Breast epithelium (tissue), 4 donors: ENCODE measurements at regions not wholly inside any gene's neighbourhood (a gene's known extent, or its start where the extent isn't known, plus 50 kb on each side); places are given as distances from the start of the nearest gene placed in this dataset.

ENCODE experiments used
- DNase-seq, 2 donors: peaks; one replicate each; pipeline ENCODE4 v3.0.0-alpha.2; 2019; ENCODE audit warnings: low spot score in 2 of 2
- H3K27ac ChIP-seq, 2 donors: fragments of 200-600 bp; sonication (generic) in 1 of 2; one replicate each; pipeline ENCODE4 v1.5.1; 2016 to 2019; ENCODE audit warnings: mild to moderate bottlenecking in 1 of 2
- H3K27me3 ChIP-seq, 2 donors: fragments of 200-600 bp; sonication (generic) in 1 of 2; one replicate each; pipeline versions ENCODE4 v1.5.1 to v1.6.0; 2017 to 2019; ENCODE audit warnings: control low read depth in 1 of 2, mild to moderate bottlenecking in 1 of 2
- H3K36me3 ChIP-seq: fragments of 200-600 bp; one replicate; pipeline ENCODE4 v1.5.1; 2019
- H3K4me1 ChIP-seq, 2 donors: fragments of 200-600 bp; sonication (generic); one replicate each; pipeline ENCODE4 v1.5.1; 2016 to 2019; ENCODE audit warnings: control low read depth in 1 of 2
- H3K4me3 ChIP-seq, 3 donors: fragments of 200-600 bp; sonication (generic); 1 replicate in 2 of 3; 2 replicates in 1 of 3; pipeline ENCODE4 v1.5.1; 2016 to 2019; ENCODE audit warnings: mild to moderate bottlenecking in 3 of 3, moderate library complexity in 2 of 3
- H3K9me3 ChIP-seq, 2 donors: fragments of 200-600 bp; sonication (generic) in 1 of 2; one replicate each; pipeline ENCODE4 v1.5.1; 2016 to 2019; ENCODE audit warnings: control low read depth in 1 of 2
- POLR2A ChIP-seq: fragments of 450-650 bp; IDR thresholded peaks from one replicate; pipeline ENCODE4 v1.6.1; 2016; ENCODE audit warnings: antibody characterized with exemption, mild to moderate bottlenecking, moderate library complexity
- POLR2AphosphoS5 ChIP-seq, 3 donors: sonication (generic); formaldehyde crosslinking; IDR thresholded peaks; one replicate each; pipeline ENCODE4 v1.6.1; 2017; ENCODE audit warnings: antibody characterized with exemption in 3 of 3
- intact Hi-C: fragments of 100-400 bp; cut with DNase I; formaldehyde crosslinking; loops from one replicate; pipeline ENCODE4 v1.15.1; 2023; ENCODE audit warnings: low total_unique reads
- TF ChIP-seq, protein P1 (sequence below), 3 donors: fragments of 450-650 bp; IDR thresholded peaks; one replicate each; pipeline ENCODE4 v1.5.1; 2016 to 2017; ENCODE audit warnings: antibody characterized with exemption in 3 of 3, mild to moderate bottlenecking in 3 of 3, moderate library complexity in 3 of 3

DNA sequence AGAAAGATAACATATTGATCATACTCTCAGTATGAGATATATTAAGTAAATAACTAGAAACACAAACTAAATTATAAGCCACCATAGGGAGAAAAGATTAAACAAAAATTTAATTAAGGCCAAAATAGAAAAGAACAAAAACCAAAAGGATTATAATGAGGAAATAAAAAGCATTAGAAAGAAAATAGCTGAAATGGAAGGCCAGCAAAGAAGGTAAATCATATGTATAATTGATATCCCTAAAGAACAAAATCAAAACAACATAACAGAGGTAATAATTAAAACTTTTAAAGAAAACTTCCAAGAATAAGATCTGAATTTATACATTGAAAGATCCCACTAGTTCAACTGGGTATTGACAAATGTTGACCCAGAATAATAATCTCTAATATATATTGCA, 453.0 kb downstream of the LRRIQ3 start:
- TF ChIP-seq, protein P1, sequence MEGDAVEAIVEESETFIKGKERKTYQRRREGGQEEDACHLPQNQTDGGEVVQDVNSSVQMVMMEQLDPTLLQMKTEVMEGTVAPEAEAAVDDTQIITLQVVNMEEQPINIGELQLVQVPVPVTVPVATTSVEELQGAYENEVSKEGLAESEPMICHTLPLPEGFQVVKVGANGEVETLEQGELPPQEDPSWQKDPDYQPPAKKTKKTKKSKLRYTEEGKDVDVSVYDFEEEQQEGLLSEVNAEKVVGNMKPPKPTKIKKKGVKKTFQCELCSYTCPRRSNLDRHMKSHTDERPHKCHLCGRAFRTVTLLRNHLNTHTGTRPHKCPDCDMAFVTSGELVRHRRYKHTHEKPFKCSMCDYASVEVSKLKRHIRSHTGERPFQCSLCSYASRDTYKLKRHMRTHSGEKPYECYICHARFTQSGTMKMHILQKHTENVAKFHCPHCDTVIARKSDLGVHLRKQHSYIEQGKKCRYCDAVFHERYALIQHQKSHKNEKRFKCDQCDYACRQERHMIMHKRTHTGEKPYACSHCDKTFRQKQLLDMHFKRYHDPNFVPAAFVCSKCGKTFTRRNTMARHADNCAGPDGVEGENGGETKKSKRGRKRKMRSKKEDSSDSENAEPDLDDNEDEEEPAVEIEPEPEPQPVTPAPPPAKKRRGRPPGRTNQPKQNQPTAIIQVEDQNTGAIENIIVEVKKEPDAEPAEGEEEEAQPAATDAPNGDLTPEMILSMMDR (IDR thresholded peaks at IDR 0.05): no peak
- TF ChIP-seq POLR2A: no peak
- TF ChIP-seq POLR2AphosphoS5 (IDR thresholded peaks at IDR 0.05): no peak
- no peaks in the 10 kb centered on the region for H3K4me1 ChIP-seq

GRCh38 chr1:73736125-73736524, 461.9 kb downstream of the LRRIQ3 start:
- intact Hi-C loops: no loop called here
- no peak for TF ChIP-seq POLR2AphosphoS5 (IDR thresholded peaks at IDR 0.05)
- H3K27ac ChIP-seq: no peak overlapping the region

More for the DNA sequence above, 453.0 kb downstream of the LRRIQ3 start:
- Histone ChIP-seq H3K9me3 (peaks cover 0 to 22% of the 10 kb centered on the region in 2 donors), H3K4me3 (no peak overlapping the region), H3K36me3 (no peaks in the 10 kb centered on the region), H3K27me3 (no peaks in the 10 kb centered on the region), H3K27ac (no peak overlapping the region)
- intact Hi-C loops: no loop called here
- DNase-seq: no peak

DNA sequence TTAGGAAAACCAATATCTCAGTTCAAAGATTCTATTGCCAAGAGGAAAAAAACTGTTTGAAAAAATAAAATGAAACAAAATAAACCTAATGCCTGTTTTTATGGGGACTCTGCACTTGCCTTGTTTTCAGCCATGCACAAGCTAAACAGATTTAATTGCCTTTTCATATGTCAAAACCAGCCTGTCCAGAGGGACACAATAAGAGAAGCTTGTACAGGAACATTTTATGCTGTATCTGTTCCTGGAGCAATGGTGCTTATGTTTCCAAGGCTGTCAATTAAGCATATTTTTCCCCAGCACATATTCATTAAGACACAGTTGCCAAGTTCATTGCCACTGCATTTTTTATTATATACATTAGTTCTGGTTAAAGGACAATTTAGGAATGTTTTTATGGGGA, 470.9 kb downstream of the LRRIQ3 start:
- H3K4me3 ChIP-seq: no peak overlapping the region
- DNase-seq: no peak
- H3K27me3 ChIP-seq: no peaks in the 10 kb centered on the region
- no peaks in the 10 kb centered on the region for H3K4me1 ChIP-seq
- no peaks in the 10 kb centered on the region for H3K9me3 ChIP-seq
- intact Hi-C loops: no loop called here
- no peak for TF ChIP-seq POLR2AphosphoS5 (IDR thresholded peaks at IDR 0.05)
- TF ChIP-seq, protein P1 (IDR thresholded peaks at IDR 0.05): no peak
- TF ChIP-seq POLR2A: no peak
- H3K36me3 ChIP-seq: no peaks in the 10 kb centered on the region
- H3K27ac ChIP-seq: no peak overlapping the region

More at GRCh38 chr1:73736125-73736524, 461.9 kb downstream of the LRRIQ3 start:
- H3K4me1 ChIP-seq: no peaks in the 10 kb centered on the region
- H3K9me3 ChIP-seq: no peaks in the 10 kb centered on the region
- no peak for DNase-seq
- H3K4me3 ChIP-seq: no peak overlapping the region
- no peaks in the 10 kb centered on the region for H3K36me3 ChIP-seq
- H3K27me3 ChIP-seq: no peaks in the 10 kb centered on the region

DNA sequence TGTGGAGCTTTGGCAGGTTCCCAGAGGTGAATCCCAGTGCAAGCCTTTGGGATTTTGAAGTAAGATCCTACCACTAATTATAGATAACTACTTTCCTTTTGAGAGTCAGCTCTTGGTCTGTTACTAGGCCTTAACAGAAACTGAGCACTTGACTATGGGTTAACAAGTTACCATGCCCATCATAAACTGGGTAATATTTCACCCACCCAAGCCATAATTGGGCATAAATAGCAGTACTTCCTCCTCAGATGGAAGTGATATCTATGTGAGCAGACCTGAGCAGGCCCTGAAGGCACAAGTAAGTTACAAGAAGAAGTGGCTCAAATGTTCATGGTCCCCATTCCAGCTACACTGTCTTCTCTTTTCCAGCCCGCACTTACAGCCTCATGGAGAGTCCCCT, 475.9 kb downstream of the LRRIQ3 start:
- H3K36me3 ChIP-seq: no peaks in the 10 kb centered on the region
- no peak overlapping the region for H3K4me3 ChIP-seq
- H3K9me3 ChIP-seq: no peaks in the 10 kb centered on the region
- TF ChIP-seq, protein P1 (IDR thresholded peaks at IDR 0.05): no peak
- TF ChIP-seq POLR2A: no peak
- no peak for TF ChIP-seq POLR2AphosphoS5 (IDR thresholded peaks at IDR 0.05)
- H3K27me3 ChIP-seq: no peaks in the 10 kb centered on the region
- no peak for DNase-seq
- H3K27ac ChIP-seq: no peak overlapping the region
- H3K4me1 ChIP-seq: no peaks in the 10 kb centered on the region
- intact Hi-C loops: loop anchor here (5.0 kb wide), 1 partner anchor 655 kb away; no protein-coding TSS in a partner anchor

DNA sequence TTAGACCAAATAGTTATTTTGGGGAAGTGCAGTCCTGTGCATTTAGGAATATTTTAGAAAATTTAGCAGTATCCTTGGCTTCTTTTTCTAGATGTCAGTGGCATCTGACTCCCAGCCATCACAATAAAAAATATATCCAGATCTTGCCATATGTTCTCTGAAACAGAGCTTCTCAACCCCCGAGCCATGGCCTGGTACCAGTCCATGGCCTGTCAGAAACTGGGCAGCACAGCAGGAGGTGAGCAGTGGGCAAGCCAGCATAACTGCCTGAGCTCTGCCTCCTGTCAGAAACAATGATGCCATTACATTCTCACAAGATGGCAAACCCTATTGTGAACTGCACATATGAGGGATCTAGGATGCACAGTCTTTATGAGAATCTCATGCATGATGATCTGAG, 480.0 kb downstream of the LRRIQ3 start:
- TF ChIP-seq, protein P1 (IDR thresholded peaks at IDR 0.05): no peak
- TF ChIP-seq POLR2A (no peak), POLR2AphosphoS5 (IDR thresholded peaks at IDR 0.05) (no peak)
- Histone ChIP-seq H3K9me3 (no peaks in the 10 kb centered on the region), H3K4me3 (no peak overlapping the region), H3K27ac (no peak overlapping the region), H3K36me3 (no peaks in the 10 kb centered on the region), H3K27me3 (no peaks in the 10 kb centered on the region), H3K4me1 (no peaks in the 10 kb centered on the region)
- DNase-seq: no peak
- intact Hi-C loops: no loop called here

GRCh38 chr1:73711089-73711488, 486.9 kb downstream of the LRRIQ3 start:
- Histone ChIP-seq H3K4me3 (no peak overlapping the region), H3K27me3 (no peaks in the 10 kb centered on the region), H3K4me1 (no peaks in the 10 kb centered on the region), H3K27ac (no peak overlapping the region), H3K9me3 (no peaks in the 10 kb centered on the region), H3K36me3 (no peaks in the 10 kb centered on the region)
- no peak for DNase-seq
- intact Hi-C loops: no loop called here
- TF ChIP-seq POLR2AphosphoS5 (IDR thresholded peaks at IDR 0.05): no peak
- no peak for TF ChIP-seq POLR2A
- TF ChIP-seq, protein P1 (IDR thresholded peaks at IDR 0.05): no peak
